Tibial nerve (tissue), 4 donors: ENCODE measurements at regions not wholly inside any gene's neighbourhood (a gene's known extent, or its start where the extent isn't known, plus 50 kb on each side); places are given as distances from the start of the nearest gene placed in this dataset.

ENCODE experiments used
- DNase-seq, 2 donors: peaks; one replicate each; pipeline ENCODE4 v3.0.0-alpha.2; 2019; ENCODE audit warnings: low spot score in 2 of 2
- H3K27ac ChIP-seq, 4 donors: fragments of 200-600 bp; sonication (generic) in 3 of 4; one replicate each; pipeline ENCODE4 v1.5.1; 2017 to 2019; ENCODE audit warnings: mild to moderate bottlenecking in 1 of 4
- H3K27me3 ChIP-seq, 2 donors: fragments of 200-600 bp; sonication (generic) in 1 of 2; one replicate each; pipeline versions ENCODE4 v1.5.1 to v1.6.0; 2017 to 2019
- H3K36me3 ChIP-seq, 3 donors: fragments of 200-600 bp; sonication (generic); one replicate each; pipeline ENCODE4 v1.5.1; 2018 to 2019
- H3K4me1 ChIP-seq, 4 donors: fragments of 200-600 bp; sonication (generic) in 3 of 4; one replicate each; pipeline ENCODE4 v1.5.1; 2017 to 2019
- H3K4me3 ChIP-seq, 4 donors: fragments of 200-600 bp; sonication (generic) in 3 of 4; one replicate each; pipeline ENCODE4 v1.5.1; 2017 to 2019; ENCODE audit warnings: mild to moderate bottlenecking in 1 of 4, moderate library complexity in 1 of 4
- H3K9me3 ChIP-seq, 4 donors: fragments of 200-600 bp; sonication (generic) in 3 of 4; one replicate each; pipeline ENCODE4 v1.5.1; 2017 to 2019
- EP300 ChIP-seq, 2 donors: sonication (generic); formaldehyde crosslinking; IDR thresholded peaks; one replicate each; pipeline ENCODE4 v1.6.1; 2017; ENCODE audit warnings: antibody characterized with exemption in 2 of 2, mild to moderate bottlenecking in 1 of 2
- POLR2A ChIP-seq, 2 donors: fragments of 450-650 bp; IDR thresholded peaks; one replicate each; pipeline ENCODE4 v1.6.1; 2017; ENCODE audit warnings: antibody characterized with exemption in 2 of 2, mild to moderate bottlenecking in 2 of 2, moderate library complexity in 2 of 2
- WGBS, 2 donors: methylation state at CpG; one replicate each; pipeline ENCODE4 v1.1.5; 2018; 5-methylcytosine and 5-hydroxymethylcytosine counted together
- TF ChIP-seq, protein P1 (sequence below), 5 experiments: fragments of 200-600 bp in 3 of 5; fragments of 450-650 bp in 2 of 5; sonication (generic) in 3 of 5; IDR thresholded peaks; one replicate each; pipeline ENCODE4 v1.5.1; 2016 to 2019; ENCODE audit warnings: antibody characterized with exemption in 5 of 5, mild to moderate bottlenecking in 3 of 5, moderate library complexity in 2 of 5

DNA sequence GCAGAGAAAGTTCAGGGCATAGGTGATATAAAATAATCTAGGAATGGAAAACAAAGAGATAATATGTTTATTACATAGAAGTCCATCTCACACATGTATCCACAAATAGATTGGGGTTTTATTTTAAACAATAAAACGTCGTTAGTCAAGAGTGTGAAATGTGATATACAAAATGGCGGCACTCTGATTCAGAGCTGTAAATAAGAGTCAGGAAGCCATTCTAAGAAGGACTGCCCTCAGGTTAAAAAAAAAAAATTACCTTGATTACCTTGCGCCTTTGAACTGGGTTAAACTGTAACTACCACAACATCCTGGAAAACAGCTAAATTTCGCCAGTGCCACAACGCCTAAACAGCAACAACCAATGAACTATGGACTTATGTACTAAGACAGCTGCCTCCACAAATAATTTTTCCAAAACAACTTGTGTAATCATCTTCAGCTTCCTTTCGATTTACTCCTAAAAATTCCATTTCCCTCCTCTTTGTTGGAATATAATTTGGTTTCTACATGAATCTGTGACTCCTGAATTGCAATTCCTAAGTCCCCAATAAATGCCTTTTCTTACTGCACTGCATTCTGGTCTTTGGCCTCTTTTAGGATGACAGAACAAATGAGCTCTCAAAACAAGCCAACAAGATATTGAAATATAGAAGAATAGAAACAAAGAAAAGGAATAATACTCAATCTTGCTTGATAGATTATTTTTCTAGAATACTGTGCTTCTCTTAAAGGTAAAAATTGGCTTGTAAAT is 1019.5 kb upstream of the MAP3K7 start:
- Histone ChIP-seq H3K27me3 (no peaks in the 10 kb centered on the region), H3K36me3 (no peaks in the 10 kb centered on the region), H3K27ac (no peak overlapping the region), H3K9me3 (no peaks in the 10 kb centered on the region), H3K4me1 (no peaks in the 10 kb centered on the region), H3K4me3 (no peak overlapping the region)
- WGBS, 2 donors = 92 to 94% methylated on average over 7 of the region's 7 CpGs
- TF ChIP-seq POLR2A (IDR thresholded peaks at IDR 0.05) (no peak), EP300 (IDR thresholded peaks at IDR 0.05) (no peak)
- TF ChIP-seq, protein P1, sequence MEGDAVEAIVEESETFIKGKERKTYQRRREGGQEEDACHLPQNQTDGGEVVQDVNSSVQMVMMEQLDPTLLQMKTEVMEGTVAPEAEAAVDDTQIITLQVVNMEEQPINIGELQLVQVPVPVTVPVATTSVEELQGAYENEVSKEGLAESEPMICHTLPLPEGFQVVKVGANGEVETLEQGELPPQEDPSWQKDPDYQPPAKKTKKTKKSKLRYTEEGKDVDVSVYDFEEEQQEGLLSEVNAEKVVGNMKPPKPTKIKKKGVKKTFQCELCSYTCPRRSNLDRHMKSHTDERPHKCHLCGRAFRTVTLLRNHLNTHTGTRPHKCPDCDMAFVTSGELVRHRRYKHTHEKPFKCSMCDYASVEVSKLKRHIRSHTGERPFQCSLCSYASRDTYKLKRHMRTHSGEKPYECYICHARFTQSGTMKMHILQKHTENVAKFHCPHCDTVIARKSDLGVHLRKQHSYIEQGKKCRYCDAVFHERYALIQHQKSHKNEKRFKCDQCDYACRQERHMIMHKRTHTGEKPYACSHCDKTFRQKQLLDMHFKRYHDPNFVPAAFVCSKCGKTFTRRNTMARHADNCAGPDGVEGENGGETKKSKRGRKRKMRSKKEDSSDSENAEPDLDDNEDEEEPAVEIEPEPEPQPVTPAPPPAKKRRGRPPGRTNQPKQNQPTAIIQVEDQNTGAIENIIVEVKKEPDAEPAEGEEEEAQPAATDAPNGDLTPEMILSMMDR (IDR thresholded peaks at IDR 0.05) = no peak
- no peak for DNase-seq

DNA sequence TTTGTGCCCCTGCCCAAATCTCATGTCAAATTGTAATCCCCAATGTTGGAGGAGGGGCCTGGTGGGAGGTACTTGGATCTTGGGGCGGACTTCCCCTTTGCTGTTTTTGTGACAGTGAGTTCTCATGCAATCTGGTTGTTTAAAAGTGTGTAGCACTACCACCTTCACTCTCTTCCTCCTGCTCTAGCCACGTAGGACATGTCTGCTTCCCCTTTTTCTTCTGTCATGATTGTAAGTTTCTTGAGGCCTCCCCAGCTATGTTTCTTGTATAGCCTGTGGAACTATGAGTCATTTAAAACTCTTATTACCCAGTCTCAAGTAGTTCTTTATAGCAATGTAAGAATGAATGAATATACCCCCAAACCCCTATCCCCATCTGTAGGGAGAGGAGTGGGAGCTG is 1013.7 kb upstream of the MAP3K7 start:
- H3K27me3 ChIP-seq = no peaks in the 10 kb centered on the region
- DNase-seq = no peak
- no peak overlapping the region for H3K27ac ChIP-seq
- no peaks in the 10 kb centered on the region for H3K4me1 ChIP-seq
- H3K9me3 ChIP-seq = no peaks in the 10 kb centered on the region
- no peaks in the 10 kb centered on the region for H3K36me3 ChIP-seq
- TF ChIP-seq EP300 (IDR thresholded peaks at IDR 0.05) = no peak
- no peak for TF ChIP-seq POLR2A (IDR thresholded peaks at IDR 0.05)
- TF ChIP-seq, protein P1 (IDR thresholded peaks at IDR 0.05) = no peak
- no peak overlapping the region for H3K4me3 ChIP-seq
- WGBS, 2 donors = 86% methylated on average over 2 of the region's 2 CpGs

DNA sequence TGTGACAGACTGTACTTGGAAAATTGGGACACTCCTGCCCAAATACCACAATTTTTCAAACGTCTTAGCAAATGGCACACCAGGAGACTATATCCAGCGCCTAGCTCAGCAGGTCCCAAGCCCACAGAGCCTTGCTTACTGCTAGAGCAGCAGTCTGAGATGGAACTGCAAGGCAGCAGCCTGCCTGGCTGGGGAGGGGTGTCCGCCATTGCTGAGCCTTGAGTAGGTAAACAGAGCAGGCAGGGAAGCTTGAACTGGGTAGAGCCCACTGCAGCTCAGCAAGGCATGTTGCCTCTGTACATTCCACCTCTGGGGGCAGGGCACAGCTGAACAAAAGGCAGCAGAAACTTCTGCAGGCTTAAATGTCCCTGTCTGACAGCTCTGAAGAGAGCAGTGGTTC is 1003.3 kb upstream of the MAP3K7 start:
- H3K27ac ChIP-seq = no peak overlapping the region
- no peak for DNase-seq
- no peaks in the 10 kb centered on the region for H3K36me3 ChIP-seq
- WGBS, 2 donors = 48 to 80% methylated on average over 3 of the region's 3 CpGs
- no peaks in the 10 kb centered on the region for H3K27me3 ChIP-seq
- H3K9me3 ChIP-seq = no peaks in the 10 kb centered on the region
- no peak overlapping the region for H3K4me3 ChIP-seq
- TF ChIP-seq, protein P1 (IDR thresholded peaks at IDR 0.05) = no peak
- TF ChIP-seq POLR2A (IDR thresholded peaks at IDR 0.05) = no peak
- no peak for TF ChIP-seq EP300 (IDR thresholded peaks at IDR 0.05)
- no peaks in the 10 kb centered on the region for H3K4me1 ChIP-seq

DNA sequence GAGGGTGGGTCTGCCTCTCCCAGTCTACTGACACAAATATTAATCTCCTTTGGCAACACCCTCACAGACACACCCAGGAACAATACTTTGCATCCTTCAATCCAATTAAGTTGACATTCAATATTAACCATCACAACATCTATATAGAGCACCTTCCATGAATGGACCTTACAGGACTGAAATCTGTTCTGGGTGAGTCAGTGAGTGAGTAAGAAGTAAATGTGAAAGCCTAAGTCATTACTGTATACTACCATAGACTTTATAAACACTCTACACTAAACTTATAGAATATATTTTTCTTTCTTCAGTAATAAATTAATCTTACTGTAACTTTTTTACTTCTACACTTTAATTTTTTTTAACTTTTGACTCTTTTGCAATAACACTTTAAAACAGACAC is 993.8 kb upstream of the MAP3K7 start:
- Histone ChIP-seq H3K27me3 (no peaks in the 10 kb centered on the region), H3K4me3 (no peak overlapping the region), H3K9me3 (no peaks in the 10 kb centered on the region), H3K27ac (no peak overlapping the region), H3K36me3 (no peaks in the 10 kb centered on the region), H3K4me1 (no peaks in the 10 kb centered on the region)
- DNase-seq = no peak
- TF ChIP-seq, protein P1 (IDR thresholded peaks at IDR 0.05) = no peak
- no peak for TF ChIP-seq POLR2A (IDR thresholded peaks at IDR 0.05)
- TF ChIP-seq EP300 (IDR thresholded peaks at IDR 0.05) = no peak

DNA sequence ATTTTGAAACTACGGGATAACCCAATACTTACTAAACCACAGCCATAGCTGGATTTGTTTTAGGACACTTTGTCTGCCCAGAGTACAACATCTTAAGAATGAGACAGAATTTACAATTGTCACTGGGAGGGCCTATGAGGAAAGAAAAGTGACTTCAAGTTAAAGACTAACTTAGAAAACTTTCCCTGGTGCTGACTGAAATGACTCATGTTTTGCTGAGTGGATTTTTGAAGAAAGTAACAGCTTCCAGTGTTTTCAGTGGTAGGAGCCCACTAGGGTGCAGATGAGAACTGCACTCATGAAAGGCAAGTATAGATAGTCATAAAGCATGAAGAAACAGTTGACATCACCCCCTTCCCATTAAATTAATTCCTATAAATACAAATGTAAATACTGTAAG is 988.2 kb upstream of the MAP3K7 start:
- H3K4me1 ChIP-seq = no peaks in the 10 kb centered on the region
- no peak overlapping the region for H3K27ac ChIP-seq
- H3K36me3 ChIP-seq = no peaks in the 10 kb centered on the region
- H3K9me3 ChIP-seq = no peaks in the 10 kb centered on the region
- DNase-seq = no peak
- WGBS, 2 donors = 93 to 95% methylated on average over 1 of the region's 1 CpG
- no peaks in the 10 kb centered on the region for H3K27me3 ChIP-seq
- no peak for TF ChIP-seq EP300 (IDR thresholded peaks at IDR 0.05)
- TF ChIP-seq POLR2A (IDR thresholded peaks at IDR 0.05) = no peak
- TF ChIP-seq, protein P1 (IDR thresholded peaks at IDR 0.05) = no peak
- no peak overlapping the region for H3K4me3 ChIP-seq
